Neural cell (in vitro differentiated cells): ENCODE measurements at regions not wholly inside any gene's neighbourhood (a gene's known extent, or its start where the extent isn't known, plus 50 kb on each side); places are given as distances from the start of the nearest gene placed in this dataset.

Experiments used
- H2AFZ ChIP-seq: fragments of 200-600, 300-800 bp; sonication (generic), shearing (Covaris generic); 2 replicates; pipeline ENCODE4 v1.6.0; 2014; ENCODE audit warnings: low read depth, mild to moderate bottlenecking, antibody characterized with exemption, low read length, moderate library complexity
- H3F3A ChIP-seq: fragments of 200-600 bp; shearing (Covaris generic); 2 replicates; pipeline ENCODE4 v1.6.1; 2016; ENCODE audit warnings: mild to moderate bottlenecking, moderate library complexity, mixed read lengths, antibody characterized with exemption, low read length; ENCODE audit not compliant: insufficient read depth, poor library complexity, severe bottlenecking
- H3K27ac ChIP-seq: fragments of 200-600, 300-800 bp; sonication (generic), shearing (Covaris generic); 2 replicates; pipeline ENCODE4 v1.5.1; 2014; ENCODE audit warnings: mild to moderate bottlenecking, low read length, moderate library complexity
- H3K27me3 ChIP-seq: fragments of 300-800, 200-600 bp; sonication (generic), shearing (Covaris generic); 2 replicates; pipeline ENCODE4 v1.6.0; 2014; ENCODE audit warnings: mild to moderate bottlenecking, low read depth, low read length, moderate library complexity; ENCODE audit not compliant: insufficient read depth
- H3K36me3 ChIP-seq: fragments of 300-800, 200-600 bp; sonication (generic), shearing (Covaris generic); 2 replicates; pipeline ENCODE4 v1.5.1; 2014; ENCODE audit warnings: mild to moderate bottlenecking, antibody characterized with exemption, low read length, moderate library complexity; ENCODE audit not compliant: insufficient read depth
- H3K4me2 ChIP-seq: fragments of 300-800, 200-600 bp; sonication (generic), shearing (Covaris generic); 2 replicates; pipeline ENCODE4 v1.6.0; 2014; ENCODE audit warnings: mild to moderate bottlenecking, low read length
- H3K4me3 ChIP-seq: fragments of 300-800, 200-600 bp; sonication (generic), shearing (Covaris generic); 2 replicates; pipeline ENCODE4 v1.5.1; 2014; ENCODE audit warnings: mild to moderate bottlenecking, low read length, moderate library complexity
- H3K79me2 ChIP-seq: fragments of 200-600 bp; shearing (Covaris generic); replicated peaks from 2 replicates; pipeline ENCODE4 v1.6.0; 2014; ENCODE audit warnings: mild to moderate bottlenecking, low read length, moderate library complexity; ENCODE audit not compliant: insufficient read depth
- H3K9ac ChIP-seq: fragments of 300-800, 200-600 bp; sonication (generic), shearing (Covaris generic); 2 replicates; pipeline ENCODE4 v1.6.1; 2016; ENCODE audit warnings: mild to moderate bottlenecking, low read length, mixed read lengths
- H3K9me2 ChIP-seq: fragments of 200-600 bp; shearing (Covaris generic); 2 replicates; pipeline ENCODE4 v1.6.1; 2016; ENCODE audit warnings: mild to moderate bottlenecking, low read length, mixed read lengths; ENCODE audit not compliant: insufficient read depth
- H3K9me3 ChIP-seq: fragments of 200-600, 300-800 bp; sonication (generic), shearing (Covaris generic); 2 replicates; pipeline ENCODE4 v1.6.1; 2016; ENCODE audit warnings: mild to moderate bottlenecking, mixed run types, low read length, moderate library complexity, mixed read lengths
- H4K20me1 ChIP-seq: fragments of 200-600 bp; shearing (Covaris generic); 2 replicates; pipeline ENCODE4 v1.6.1; 2016; ENCODE audit warnings: mild to moderate bottlenecking, mixed run types; ENCODE audit not compliant: insufficient read depth
- CTCF ChIP-seq: fragments of 450-650 bp; IDR thresholded peaks from 2 replicates; pipeline ENCODE4 v1.5.1; 2014; ENCODE audit warnings: antibody characterized with exemption, mild to moderate bottlenecking, moderate library complexity; ENCODE audit not compliant: poor library complexity, severe bottlenecking
- EP300 ChIP-seq: fragments of 450-650 bp; conservative IDR thresholded peaks from 2 replicates; pipeline ENCODE4 v1.6.1; 2014; ENCODE audit warnings: antibody characterized with exemption, mild to moderate bottlenecking, moderate library complexity; ENCODE audit not compliant: poor library complexity, severe bottlenecking
- EZH2 ChIP-seq: fragments of 200-600, 300-800 bp; shearing (Covaris generic), sonication (generic); IDR thresholded peaks from 2 replicates; pipeline ENCODE4 v1.6.1; 2014; ENCODE audit warnings: antibody characterized with exemption, low read length, borderline replicate concordance, mild to moderate bottlenecking; ENCODE audit not compliant: insufficient read depth, poor library complexity, severe bottlenecking
- MXI1 ChIP-seq: fragments of 450-650 bp; conservative IDR thresholded peaks from 2 replicates; pipeline ENCODE4 v1.6.1; 2014; ENCODE audit warnings: antibody characterized with exemption, mild to moderate bottlenecking; ENCODE audit not compliant: poor library complexity, severe bottlenecking
- POLR2AphosphoS5 ChIP-seq: IDR thresholded peaks from 2 replicates; pipeline ENCODE4 v1.6.1; 2012
- RAD21 ChIP-seq: fragments of 450-650 bp; conservative IDR thresholded peaks from 2 replicates; pipeline ENCODE4 v1.6.1; 2014; ENCODE audit warnings: antibody characterized with exemption, mild to moderate bottlenecking, moderate library complexity
- REST ChIP-seq: IDR thresholded peaks from 2 replicates; pipeline ENCODE4 v1.6.1; 2012; ENCODE audit warnings: borderline replicate concordance
- SMC3 ChIP-seq: fragments of 450-650 bp; conservative IDR thresholded peaks from 2 replicates; pipeline ENCODE4 v1.6.1; 2014; ENCODE audit warnings: antibody characterized with exemption, mild to moderate bottlenecking, moderate library complexity; ENCODE audit not compliant: poor library complexity
- TAF1 ChIP-seq: IDR thresholded peaks from 2 replicates; pipeline ENCODE4 v1.6.1; 2012; ENCODE audit warnings: low read depth

- TF ChIP-seq RAD21 (no peak), EP300 (no peak), REST (no peak), CTCF (no peak), TAF1 (no peak), SMC3 (no peak), POLR2AphosphoS5 (no peak), MXI1 (no peak), EZH2 (no peak)
- Histone ChIP-seq H3K9me3 (no peaks in the 10 kb centered on the region), H3K79me2 (no peaks in the 10 kb centered on the region), H3K27me3 (no peaks in the 10 kb centered on the region), H3F3A (no peaks in the 10 kb centered on the region), H3K9me2 (no peaks in the 10 kb centered on the region), H3K27ac (no peak overlapping the region), H3K36me3 (no peaks in the 10 kb centered on the region), H2AFZ (no peak overlapping the region), H4K20me1 (no peaks in the 10 kb centered on the region), H3K4me2 (no peak overlapping the region), H3K9ac (no peak overlapping the region), H3K4me3 (no peak overlapping the region)
Observed at GRCh38 chr5:57532513-57533497, 50.2 kb upstream of the ACTBL2 start.
